OCI-LY7 (cell line): ENCODE measurements at regions not wholly inside any gene's neighbourhood (a gene's known extent, or its start where the extent isn't known, plus 50 kb on each side); places are given as distances from the start of the nearest gene placed in this dataset.

ENCODE experiments used
- BruUV-seq: library from RNA; stranded (reverse); fragments of 400-500 nt; replicated peaks from 2 replicates; lab custom pipeline; 2021; lab: Mats Ljungman, UMichigan
- CTCF ChIA-PET: fragments of 300-600 bp; sonication (Branson Sonifier 250); formaldehyde crosslinking; loops from one replicate; lab custom pipeline; 2022; ENCODE audit warnings: antibody characterized with exemption; ENCODE audit not compliant: unreplicated experiment; lab: Charles Lee
- POLR2A ChIA-PET: fragments of 300-600 bp; sonication (Branson Sonifier 250); formaldehyde crosslinking; loops from one replicate; lab custom pipeline; 2022; ENCODE audit warnings: antibody characterized with exemption; lab: Charles Lee
- DNase-seq: peaks from one replicate; pipeline ENCODE4 v3.0.0-alpha.2; 2015; ENCODE audit warnings: low spot score
- H2AFZ ChIP-seq: fragments of 200-600 bp; sonication (generic), shearing (Covaris generic); 2 replicates; pipeline ENCODE4 v1.6.1; 2014; ENCODE audit warnings: mild to moderate bottlenecking, antibody characterized with exemption, low read length, moderate library complexity
- H3K27ac ChIP-seq: fragments of 200-600 bp; sonication (generic); 2 replicates; pipeline ENCODE4 v1.5.1; 2014; ENCODE audit warnings: mixed run types, low read depth, mild to moderate bottlenecking, moderate library complexity, low read length, inconsistent platforms; ENCODE audit not compliant: poor library complexity, severe bottlenecking
- H3K36me3 ChIP-seq: fragments of 200-600 bp; sonication (generic); 2 replicates; pipeline ENCODE4 v1.6.1; 2014; ENCODE audit warnings: mild to moderate bottlenecking, antibody characterized with exemption, low read length, moderate library complexity, mixed read lengths; ENCODE audit not compliant: insufficient read depth
- H3K4me1 ChIP-seq: fragments of 200-600 bp; sonication (generic); 2 replicates; pipeline ENCODE4 v1.5.1; 2014; ENCODE audit warnings: mild to moderate bottlenecking, low read length; ENCODE audit not compliant: insufficient read depth, poor library complexity, severe bottlenecking
- H3K4me2 ChIP-seq: fragments of 200-600 bp; sonication (generic); 2 replicates; pipeline ENCODE4 v1.6.1; 2014; ENCODE audit warnings: mild to moderate bottlenecking, low read length
- H3K4me3 ChIP-seq: fragments of 200-600 bp; sonication (generic); 2 replicates; pipeline ENCODE4 v1.5.1; 2014; ENCODE audit warnings: mild to moderate bottlenecking, low read depth, low read length; ENCODE audit not compliant: poor library complexity, severe bottlenecking
- H3K79me2 ChIP-seq: fragments of 200-600 bp; sonication (generic); 2 replicates; pipeline ENCODE4 v1.6.1; 2016; ENCODE audit warnings: low read depth, mild to moderate bottlenecking, low read length, moderate library complexity, mixed read lengths; ENCODE audit not compliant: insufficient read depth
- H3K9me2 ChIP-seq: fragments of 200-600 bp; sonication (generic); 2 replicates; pipeline ENCODE4 v1.6.1; 2016; ENCODE audit warnings: mild to moderate bottlenecking, low read length, mixed read lengths; ENCODE audit not compliant: insufficient read depth
- H3K9me3 ChIP-seq: fragments of 200-600 bp; sonication (generic); 2 replicates; pipeline ENCODE4 v1.6.1; 2014; ENCODE audit warnings: mild to moderate bottlenecking, mixed run types, low read length, mixed read lengths
- H4K20me1 ChIP-seq: fragments of 200-600 bp; sonication (generic); 2 replicates; pipeline ENCODE4 v1.6.1; 2014; ENCODE audit warnings: mild to moderate bottlenecking, antibody characterized with exemption, low read length, moderate library complexity, mixed read lengths; ENCODE audit not compliant: insufficient read depth
- CTCF ChIP-seq: fragments of 200-600 bp; sonication (generic); conservative IDR thresholded peaks from 2 replicates; pipeline ENCODE4 v1.5.1; 2014; ENCODE audit warnings: mild to moderate bottlenecking, antibody characterized with exemption, low read length, moderate library complexity, mixed read lengths
- EZH2phosphoT487 ChIP-seq: fragments of 200-600 bp; sonication (generic); IDR thresholded peaks from 2 replicates; pipeline ENCODE4 v1.6.1; 2018; ENCODE audit warnings: low read depth, borderline replicate concordance, mild to moderate bottlenecking, mixed run types, antibody characterized with exemption, low read length, moderate library complexity, mixed read lengths
- intact Hi-C: fragments of 100-400 bp; cut with micrococcal nuclease; formaldehyde crosslinking; loops from one replicate; pipeline ENCODE4 v1.10.0; 2022; ENCODE audit not compliant: unreplicated experiment

- no peak overlapping the region for H3K4me2 ChIP-seq
- no TSS peak for BruUV-seq
Observed at GRCh38 chr6:91267246-91267645, 680.4 kb upstream of the MAP3K7 start.

DNA sequence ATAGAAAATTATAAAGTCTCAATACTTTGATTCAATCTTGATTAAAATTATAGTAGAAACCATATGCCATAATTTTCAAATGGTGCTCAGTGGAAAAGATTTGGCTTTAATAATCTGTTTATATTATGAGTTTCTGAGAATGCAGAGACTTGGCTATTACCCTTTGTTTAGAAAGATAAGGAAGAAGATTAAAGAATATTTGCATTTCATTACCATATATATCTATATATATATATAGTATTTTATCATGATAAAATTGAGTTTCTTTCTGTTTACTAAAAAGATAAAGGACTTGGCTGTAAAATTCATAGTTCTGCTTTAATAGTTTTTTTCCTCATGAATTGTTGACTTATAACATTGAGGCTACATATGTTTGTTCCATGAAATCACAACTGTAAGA, 679.3 kb upstream of the MAP3K7 start:
- Histone ChIP-seq H3K4me2 (no peak overlapping the region), H4K20me1 (no peaks in the 10 kb centered on the region), H3K9me2 (no peaks in the 10 kb centered on the region), H2AFZ (no peak overlapping the region), H3K4me3 (no peak overlapping the region), H3K9me3 (no peaks in the 10 kb centered on the region), H3K36me3 (no peaks in the 10 kb centered on the region), H3K79me2 (no peaks in the 10 kb centered on the region), H3K27ac (no peak overlapping the region), H3K4me1 (no peaks in the 10 kb centered on the region)
- ChIA-PET CTCF (no interaction called here), POLR2A (no interaction called here)
- intact Hi-C loops, result no loop called here
- TF ChIP-seq EZH2phosphoT487, result no peak
- TF ChIP-seq CTCF, result no peak
- DNase-seq, result no peak
- no TSS peak for BruUV-seq

More at GRCh38 chr6:91267246-91267645, 680.4 kb upstream of the MAP3K7 start:
- no peak overlapping the region for H2AFZ ChIP-seq
- no peaks in the 10 kb centered on the region for H3K9me3 ChIP-seq
- intact Hi-C loops, result no loop called here
- no peaks in the 10 kb centered on the region for H4K20me1 ChIP-seq
- H3K4me1 ChIP-seq, result no peaks in the 10 kb centered on the region
- H3K36me3 ChIP-seq, result no peaks in the 10 kb centered on the region
- H3K9me2 ChIP-seq, result no peaks in the 10 kb centered on the region
- H3K4me3 ChIP-seq, result no peak overlapping the region
- no peak overlapping the region for H3K27ac ChIP-seq
- ChIA-PET CTCF (no interaction called here), POLR2A (interaction anchor here (0.6 to 1.2 kb wide), 2 partner anchors 55 to 292 kb away, joined by 3 to 4 read pairs; no protein-coding TSS in a partner anchor)
- no peak for DNase-seq
- H3K79me2 ChIP-seq, result no peaks in the 10 kb centered on the region
- no peak for TF ChIP-seq CTCF
- TF ChIP-seq EZH2phosphoT487, result no peak

- POLR2A ChIA-PET, result interaction anchor here (0.8 kb wide), 1 partner anchor 39 kb away, joined by 4 read pairs; no protein-coding TSS in a partner anchor
Observed at GRCh38 chr6:91243436-91243835, 656.6 kb upstream of the MAP3K7 start.

More at GRCh38 chr6:91243436-91243835, 656.6 kb upstream of the MAP3K7 start:
- Histone ChIP-seq H3K9me3 (no peaks in the 10 kb centered on the region), H3K27ac (no peak overlapping the region), H3K79me2 (no peaks in the 10 kb centered on the region), H3K4me2 (no peak overlapping the region), H3K36me3 (no peaks in the 10 kb centered on the region), H2AFZ (no peak overlapping the region), H3K4me3 (no peak overlapping the region), H4K20me1 (no peaks in the 10 kb centered on the region), H3K4me1 (no peaks in the 10 kb centered on the region), H3K9me2 (no peaks in the 10 kb centered on the region)
- CTCF ChIA-PET, result no interaction called here
- intact Hi-C loops, result no loop called here
- no peak for DNase-seq
- no peak for TF ChIP-seq CTCF
- TF ChIP-seq EZH2phosphoT487, result no peak
- BruUV-seq, result no TSS peak
